ENCODE measurements at regions not wholly inside any gene's neighbourhood (a gene's known extent, or its start where the extent isn't known, plus 50 kb on each side); places are given as distances from the start of the nearest gene placed in this dataset.
A peak's percentile ranks its signal among the peaks of the same experiment; 100 is the strongest.

GRCh38 chr2:46846536-46846935 is 69.1 kb downstream of the MCFD2 start:
- DNase-seq (ENCODE audit: low read depth in 2 of 2), result peak in 1 of 2 donors; percentile 54
- no peak overlapping the region for H3K4me3 ChIP-seq (replicated peaks in 1 of 2; ENCODE audit: low read depth in 2 of 2, low read length in 2 of 2)
- no peak for TF ChIP-seq CTCF (IDR thresholded peaks at IDR 0.05; ENCODE audit: low read depth, low read length)

GRCh38 chr2:46845542-46846486 is 69.8 kb downstream of the MCFD2 start:
- TF ChIP-seq CTCF (IDR thresholded peaks at IDR 0.05; ENCODE audit: low read depth, low read length), result no peak
- DNase-seq (ENCODE audit: low read depth in 2 of 2), result peak in 1 of 2 donors; percentile 84
- no peak overlapping the region for H3K4me3 ChIP-seq (replicated peaks in 1 of 2; ENCODE audit: low read depth in 2 of 2, low read length in 2 of 2)

GRCh38 chr2:46844443-46844842 is 71.2 kb downstream of the MCFD2 start:
- DNase-seq (ENCODE audit: low read depth in 2 of 2), result no peak
- no peak for TF ChIP-seq CTCF (IDR thresholded peaks at IDR 0.05; ENCODE audit: low read depth, low read length)

GRCh38 chr2:46844034-46844433 is 71.6 kb downstream of the MCFD2 start:
- H3K4me3 ChIP-seq (replicated peaks in 1 of 2; ENCODE audit: low read depth in 2 of 2, low read length in 2 of 2), result no peak overlapping the region
- no peak for TF ChIP-seq CTCF (IDR thresholded peaks at IDR 0.05; ENCODE audit: low read depth, low read length)
- DNase-seq (ENCODE audit: low read depth in 2 of 2), result no peak

More at GRCh38 chr2:46844443-46844842, 71.2 kb downstream of the MCFD2 start:
- no peak overlapping the region for H3K4me3 ChIP-seq (replicated peaks in 1 of 2; ENCODE audit: low read depth in 2 of 2, low read length in 2 of 2)

- DNase-seq (ENCODE audit: low read depth in 2 of 2), result no peak
These were observed 72.3 kb downstream of the MCFD2 start for GRCh38 chr2:46843316-46843715.

GRCh38 chr2:46842876-46843275 is 72.7 kb downstream of the MCFD2 start:
- no peak for DNase-seq (ENCODE audit: low read depth in 2 of 2)

More at GRCh38 chr2:46843316-46843715, 72.3 kb downstream of the MCFD2 start:
- TF ChIP-seq CTCF (IDR thresholded peaks at IDR 0.05; ENCODE audit: low read depth, low read length), result no peak
- H3K4me3 ChIP-seq (replicated peaks in 1 of 2; ENCODE audit: low read depth in 2 of 2, low read length in 2 of 2), result no peak overlapping the region

More at GRCh38 chr2:46842876-46843275, 72.7 kb downstream of the MCFD2 start:
- H3K4me3 ChIP-seq (replicated peaks in 1 of 2; ENCODE audit: low read depth in 2 of 2, low read length in 2 of 2), result no peak overlapping the region
- TF ChIP-seq CTCF (IDR thresholded peaks at IDR 0.05; ENCODE audit: low read depth, low read length), result no peak
